ENCODE measurements at regions not wholly inside any gene's neighbourhood (a gene's known extent, or its start where the extent isn't known, plus 50 kb on each side); places are given as distances from the start of the nearest gene placed in this dataset.

- TF ChIP-seq, protein P1, sequence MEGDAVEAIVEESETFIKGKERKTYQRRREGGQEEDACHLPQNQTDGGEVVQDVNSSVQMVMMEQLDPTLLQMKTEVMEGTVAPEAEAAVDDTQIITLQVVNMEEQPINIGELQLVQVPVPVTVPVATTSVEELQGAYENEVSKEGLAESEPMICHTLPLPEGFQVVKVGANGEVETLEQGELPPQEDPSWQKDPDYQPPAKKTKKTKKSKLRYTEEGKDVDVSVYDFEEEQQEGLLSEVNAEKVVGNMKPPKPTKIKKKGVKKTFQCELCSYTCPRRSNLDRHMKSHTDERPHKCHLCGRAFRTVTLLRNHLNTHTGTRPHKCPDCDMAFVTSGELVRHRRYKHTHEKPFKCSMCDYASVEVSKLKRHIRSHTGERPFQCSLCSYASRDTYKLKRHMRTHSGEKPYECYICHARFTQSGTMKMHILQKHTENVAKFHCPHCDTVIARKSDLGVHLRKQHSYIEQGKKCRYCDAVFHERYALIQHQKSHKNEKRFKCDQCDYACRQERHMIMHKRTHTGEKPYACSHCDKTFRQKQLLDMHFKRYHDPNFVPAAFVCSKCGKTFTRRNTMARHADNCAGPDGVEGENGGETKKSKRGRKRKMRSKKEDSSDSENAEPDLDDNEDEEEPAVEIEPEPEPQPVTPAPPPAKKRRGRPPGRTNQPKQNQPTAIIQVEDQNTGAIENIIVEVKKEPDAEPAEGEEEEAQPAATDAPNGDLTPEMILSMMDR (IDR thresholded peaks at IDR 0.05) = no peak
- no peak for TF ChIP-seq POLR2A (IDR thresholded peaks at IDR 0.05)
Measured at GRCh38 chr17:72068643-72069042, 52.2 kb upstream of the SOX9 start.
